Neuronal stem cell (in vitro differentiated cells): ENCODE measurements at regions not wholly inside any gene's neighbourhood (a gene's known extent, or its start where the extent isn't known, plus 50 kb on each side); places are given as distances from the start of the nearest gene placed in this dataset.

ENCODE experiments used
- DNase-seq: peaks from one replicate; pipeline ENCODE4 v3.0.0-alpha.2; 2013; ENCODE audit warnings: low spot score
- H2AFZ ChIP-seq: one replicate; pipeline ENCODE4 v1.6.1; 2013; ENCODE audit warnings: mild to moderate bottlenecking, low read length, inconsistent platforms
- H2AK5ac ChIP-seq: 2 replicates; pipeline ENCODE4 v1.6.1; 2013; ENCODE audit warnings: low read depth, mild to moderate bottlenecking, inconsistent platforms, low read length, moderate library complexity, mixed read lengths
- H2BK120ac ChIP-seq: 2 replicates; pipeline ENCODE4 v1.6.1; 2013; ENCODE audit warnings: low read depth, mild to moderate bottlenecking, inconsistent platforms, low read length, moderate library complexity, mixed read lengths
- H2BK12ac ChIP-seq: one replicate; pipeline ENCODE4 v1.6.1; 2013; ENCODE audit warnings: low read length, inconsistent platforms
- H2BK15ac ChIP-seq: 2 replicates; pipeline ENCODE4 v1.6.1; 2013; ENCODE audit warnings: mild to moderate bottlenecking, low read length, inconsistent platforms, mixed read lengths
- H2BK5ac ChIP-seq: one replicate; pipeline ENCODE4 v1.6.1; 2013; ENCODE audit warnings: inconsistent platforms, mild to moderate bottlenecking, low read length, moderate library complexity
- H3K14ac ChIP-seq: one replicate; pipeline ENCODE4 v1.6.1; 2013; ENCODE audit warnings: low read length, inconsistent platforms
- H3K18ac ChIP-seq: 2 replicates; pipeline ENCODE4 v1.6.1; 2013; ENCODE audit warnings: low read length, inconsistent platforms
- H3K23ac ChIP-seq: 2 replicates; pipeline ENCODE4 v1.6.1; 2013; ENCODE audit warnings: low read depth, mild to moderate bottlenecking, mixed read lengths, low read length, inconsistent platforms; ENCODE audit not compliant: poor library complexity
- H3K27ac ChIP-seq: replicated peaks from 3 replicates; pipeline ENCODE4 v1.5.1; 2013; ENCODE audit warnings: low read length, inconsistent platforms
- H3K27me3 ChIP-seq, 3 experiments: 2 replicates each; pipeline ENCODE4 v1.6.1; 2013; ENCODE audit warnings: low read length in 3 of 3, mild to moderate bottlenecking in 2 of 3, inconsistent platforms in 1 of 3, low read depth in 1 of 3, mixed read lengths in 1 of 3, moderate library complexity in 1 of 3; ENCODE audit not compliant: control insufficient read depth in 3 of 3, insufficient read depth in 3 of 3
- H3K36me3 ChIP-seq, 2 donors: replicated peaks in 1 of 2; 2 replicates each; pipeline ENCODE4 v1.6.1; 2013; ENCODE audit warnings: low read length in 2 of 2; ENCODE audit not compliant: control insufficient read depth in 2 of 2, insufficient read depth in 2 of 2
- H3K4ac ChIP-seq: 2 replicates; pipeline ENCODE4 v1.6.1; 2013; ENCODE audit warnings: inconsistent platforms, mild to moderate bottlenecking, low read length, moderate library complexity
- H3K4me1 ChIP-seq, 2 donors: 1 replicate in 1 of 2; 2 replicates in 1 of 2; pipeline ENCODE4 v1.6.1; 2013; ENCODE audit warnings: low read length in 2 of 2, low read depth in 1 of 2; ENCODE audit not compliant: control insufficient read depth in 2 of 2, insufficient read depth in 1 of 2
- H3K4me2 ChIP-seq: one replicate; pipeline ENCODE4 v1.6.1; 2013; ENCODE audit warnings: mild to moderate bottlenecking, low read length, inconsistent platforms; ENCODE audit not compliant: insufficient read depth, poor library complexity, severe bottlenecking
- H3K4me3 ChIP-seq, 2 donors: 2 replicates each; pipeline ENCODE4 v1.5.1; 2013; ENCODE audit warnings: low read length in 2 of 2, mild to moderate bottlenecking in 2 of 2, inconsistent platforms in 1 of 2, moderate library complexity in 1 of 2
- H3K79me1 ChIP-seq: one replicate; pipeline ENCODE4 v1.6.1; 2013; ENCODE audit warnings: low read depth, mild to moderate bottlenecking, inconsistent platforms, low read length, moderate library complexity
- H3K9ac ChIP-seq: one replicate; pipeline ENCODE4 v1.6.1; 2013; ENCODE audit warnings: mild to moderate bottlenecking, low read depth, low read length, inconsistent platforms; ENCODE audit not compliant: poor library complexity
- H3K9me3 ChIP-seq, 2 donors: replicated peaks in 1 of 2; 2 replicates each; pipeline versions ENCODE3 to v1.6.1; 2013; ENCODE audit warnings: low read length in 2 of 2, mild to moderate bottlenecking in 2 of 2, inconsistent platforms in 1 of 2, low read depth in 1 of 2, mixed read lengths in 1 of 2, moderate library complexity in 1 of 2; ENCODE audit not compliant: control insufficient read depth in 2 of 2, insufficient read depth in 1 of 2
- H4K8ac ChIP-seq: one replicate; pipeline ENCODE4 v1.6.1; 2013; ENCODE audit warnings: low read depth, mild to moderate bottlenecking, inconsistent platforms, low read length, moderate library complexity
- H4K91ac ChIP-seq: one replicate; pipeline ENCODE4 v1.6.1; 2013; ENCODE audit warnings: low read length, low read depth, mild to moderate bottlenecking, inconsistent platforms; ENCODE audit not compliant: poor library complexity
- WGBS, 2 donors: extraction: QIAGEN DNeasy Blood & Tissue Kit; methylation state at CpG; one replicate each; pipeline ENCODE4 v1.1.7; 2013; ENCODE audit warnings: missing lambda C conversion rate in 2 of 2, mixed read lengths in 1 of 2; ENCODE audit not compliant: insufficient read length in 2 of 2, insufficient replicate concordance in 1 of 2; ENCODE audit errors: extremely low coverage in 2 of 2; 5-methylcytosine and 5-hydroxymethylcytosine counted together

DNA sequence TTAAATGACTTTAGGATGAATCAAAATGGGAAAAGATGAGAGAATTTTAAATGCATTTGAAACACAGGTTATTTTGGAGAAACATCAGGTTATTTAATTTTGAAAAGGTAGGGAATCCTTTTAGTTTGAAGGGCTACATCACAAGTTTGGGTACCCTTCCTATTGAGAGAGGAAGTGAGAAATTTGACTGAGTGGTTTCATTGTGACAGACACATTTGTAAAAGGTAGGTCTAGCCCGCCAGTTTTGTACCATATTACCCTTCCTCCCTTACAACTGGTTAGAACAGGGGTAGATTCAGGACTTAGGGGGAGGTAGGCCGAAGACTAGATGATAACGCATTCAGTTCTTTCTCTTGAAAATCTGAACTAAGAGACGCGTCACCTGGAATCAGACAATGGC lies 464.2 kb downstream of the EBF1 start:
- no peaks in the 10 kb centered on the region for H3K27me3 ChIP-seq
- WGBS, 2 donors: no CpG with 5 or more reads among the region's 5 CpGs
- DNase-seq: no peak
- no peak overlapping the region for H2BK15ac ChIP-seq
- H3K14ac ChIP-seq: no peak overlapping the region
- no peak overlapping the region for H2BK120ac ChIP-seq
- H3K4me3 ChIP-seq: no peak overlapping the region
- H3K4ac ChIP-seq: no peak overlapping the region
- no peaks in the 10 kb centered on the region for H3K36me3 ChIP-seq
- H2BK12ac ChIP-seq: no peak overlapping the region
- H3K9me3 ChIP-seq: no peaks in the 10 kb centered on the region
- H4K91ac ChIP-seq: no peak overlapping the region
- no peak overlapping the region for H3K4me2 ChIP-seq
- no peak overlapping the region for H3K18ac ChIP-seq
- H3K79me1 ChIP-seq: no peaks in the 10 kb centered on the region
- peaks cover 0 to 6% of the 10 kb centered on the region in 2 donors for H3K4me1 ChIP-seq
- no peak overlapping the region for H2BK5ac ChIP-seq
- no peak overlapping the region for H3K9ac ChIP-seq
- no peak overlapping the region for H2AFZ ChIP-seq
- no peak overlapping the region for H3K23ac ChIP-seq
- no peak overlapping the region for H2AK5ac ChIP-seq
- no peak overlapping the region for H4K8ac ChIP-seq
- no peak overlapping the region for H3K27ac ChIP-seq

DNA sequence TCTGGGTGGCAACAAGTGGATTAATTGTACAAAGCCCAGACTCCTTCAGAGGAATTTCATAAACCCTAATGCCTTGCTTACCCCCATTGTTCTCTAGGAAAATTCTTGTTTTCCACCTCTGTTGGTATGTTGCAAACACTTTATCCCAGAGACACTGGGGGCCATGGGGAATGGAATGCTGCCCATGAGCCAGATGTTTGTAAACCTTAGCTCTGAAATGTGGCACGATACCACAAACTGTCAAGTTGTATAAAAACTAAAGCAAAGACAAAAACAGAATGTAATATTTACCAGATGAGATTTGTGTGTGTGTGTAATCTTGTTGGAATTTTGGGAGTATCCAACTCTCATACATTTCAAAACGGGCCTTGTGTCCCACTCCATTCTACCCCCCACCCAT lies 465.0 kb downstream of the EBF1 start:
- Histone ChIP-seq H2AFZ (no peak overlapping the region), H2BK12ac (no peak overlapping the region), H3K27ac (no peak overlapping the region), H2BK15ac (no peak overlapping the region), H3K9me3 (no peaks in the 10 kb centered on the region), H3K4ac (no peak overlapping the region), H2BK5ac (no peak overlapping the region), H3K18ac (no peak overlapping the region), H3K36me3 (no peaks in the 10 kb centered on the region), H3K4me3 (no peak overlapping the region), H3K4me1 (peaks cover 0 to 6% of the 10 kb centered on the region in 2 donors), H3K79me1 (no peaks in the 10 kb centered on the region), H3K4me2 (no peak overlapping the region), H4K91ac (no peak overlapping the region), H4K8ac (no peak overlapping the region), H3K14ac (no peak overlapping the region), H3K23ac (no peak overlapping the region), H2BK120ac (no peak overlapping the region), H3K27me3 (no peaks in the 10 kb centered on the region), H3K9ac (no peak overlapping the region), H2AK5ac (no peak overlapping the region)
- DNase-seq: no peak
- no CpG with 5 or more reads among the region's 2 CpGs for WGBS, 2 donors

DNA sequence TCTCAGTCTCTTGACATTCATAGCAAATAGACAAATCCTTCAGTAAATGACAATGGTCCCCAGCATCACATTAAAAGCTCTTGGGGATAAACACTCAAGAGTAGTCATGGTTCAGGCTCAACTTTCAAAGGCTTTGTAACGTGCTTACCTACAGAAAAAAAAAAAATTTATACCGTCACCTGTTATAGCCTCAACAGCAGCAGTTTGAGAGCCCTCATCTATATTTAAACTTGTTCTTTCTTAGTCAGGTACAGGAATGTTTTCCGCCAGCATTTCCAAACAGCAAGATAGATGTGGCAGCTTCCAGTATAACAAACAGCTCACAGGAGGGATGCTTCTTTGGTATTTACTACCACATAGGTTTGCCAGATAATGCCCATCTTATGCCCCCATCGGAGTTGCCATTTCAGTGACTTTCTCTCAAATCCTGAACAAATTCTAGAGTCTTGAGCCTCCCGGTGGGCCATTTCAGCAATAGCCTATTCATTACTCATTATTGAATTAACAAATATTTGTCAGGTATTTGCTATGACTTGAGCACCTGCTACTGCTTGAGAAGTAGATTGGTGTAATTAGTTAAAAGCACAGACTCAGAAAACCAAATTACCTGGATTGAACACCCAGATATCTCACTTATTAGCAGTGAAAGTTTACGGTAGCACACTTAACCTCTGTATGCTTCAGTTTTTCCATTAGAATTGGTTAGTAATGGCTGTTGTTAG lies 470.0 kb downstream of the EBF1 start:
- Histone ChIP-seq H3K4me1 (peaks cover 0 to 2% of the 10 kb centered on the region in 2 donors), H2BK15ac (no peak overlapping the region), H2AFZ (no peak overlapping the region), H2BK5ac (no peak overlapping the region), H3K4ac (no peak overlapping the region), H3K79me1 (no peaks in the 10 kb centered on the region), H3K9ac (no peak overlapping the region), H2BK12ac (no peak overlapping the region), H3K27ac (no peak overlapping the region), H3K4me2 (no peak overlapping the region), H3K18ac (no peak overlapping the region), H3K23ac (no peak overlapping the region), H4K8ac (no peak overlapping the region), H3K36me3 (no peaks in the 10 kb centered on the region), H3K27me3 (peaks cover 0 to 4% (median 0%) of the 10 kb centered on the region in 3 experiments), H3K14ac (no peak overlapping the region), H4K91ac (no peak overlapping the region), H3K4me3 (no peak overlapping the region), H2BK120ac (no peak overlapping the region), H2AK5ac (no peak overlapping the region), H3K9me3 (no peaks in the 10 kb centered on the region)
- DNase-seq: no peak
- WGBS, 2 donors: no CpG with 5 or more reads among the region's 6 CpGs

- no peak overlapping the region for H4K91ac ChIP-seq
- no peak overlapping the region for H2AFZ ChIP-seq
- H2BK5ac ChIP-seq: no peak overlapping the region
- no peak overlapping the region for H3K27ac ChIP-seq
- H3K4me2 ChIP-seq: no peak overlapping the region
- H3K4ac ChIP-seq: no peak overlapping the region
- H2BK15ac ChIP-seq: no peak overlapping the region
- no peak overlapping the region for H3K14ac ChIP-seq
- no peak overlapping the region for H3K18ac ChIP-seq
- no peak overlapping the region for H2AK5ac ChIP-seq
- H3K4me1 ChIP-seq: no peaks in the 10 kb centered on the region
- H4K8ac ChIP-seq: no peak overlapping the region
- no peak overlapping the region for H3K23ac ChIP-seq
- no peak for DNase-seq
- no peak overlapping the region for H3K4me3 ChIP-seq
- H3K79me1 ChIP-seq: no peaks in the 10 kb centered on the region
- no peaks in the 10 kb centered on the region for H3K9me3 ChIP-seq
- H3K36me3 ChIP-seq: no peaks in the 10 kb centered on the region
- H2BK120ac ChIP-seq: no peak overlapping the region
- H2BK12ac ChIP-seq: no peak overlapping the region
- WGBS, 2 donors: no CpG with 5 or more reads among the region's 1 CpG
- no peak overlapping the region for H3K9ac ChIP-seq
- H3K27me3 ChIP-seq: peaks cover 0 to 4% (median 0%) of the 10 kb centered on the region in 3 experiments
Measured at GRCh38 chr5:158626718-158627117, 473.0 kb downstream of the EBF1 start.
